ENCODE measurements at regions not wholly inside any gene's neighbourhood (a gene's known extent, or its start where the extent isn't known, plus 50 kb on each side); places are given as distances from the start of the nearest gene placed in this dataset.

DNA sequence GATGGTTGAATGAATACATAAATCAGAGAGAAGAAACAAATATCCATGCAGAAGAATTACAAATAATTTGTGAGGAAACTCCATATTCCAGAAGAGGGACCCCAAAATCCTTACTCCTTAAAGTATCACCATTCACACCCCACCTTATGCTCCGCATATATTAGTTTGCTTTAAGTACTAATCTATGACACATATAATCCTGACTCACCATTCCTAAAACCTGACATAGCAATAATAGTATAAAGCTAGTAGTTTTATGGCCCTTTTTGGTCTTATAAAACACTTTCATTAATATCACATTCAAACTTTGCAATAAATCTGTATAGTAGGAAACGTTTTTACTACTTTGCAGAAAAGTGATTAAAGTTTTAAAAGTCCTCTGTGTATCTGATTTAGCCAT lies 719.0 kb upstream of the SLC39A10 start (continued):
- TF ChIP-seq E2F4 (CRISPR knock-in tag; IDR thresholded peaks at IDR 0.05; ENCODE audit: borderline replicate concordance, low read depth) = no peak
- no peak for TF ChIP-seq OVOL2 (CRISPR knock-in tag; IDR thresholded peaks at IDR 0.05; ENCODE audit: borderline replicate concordance)
- no peak for TF ChIP-seq ZMAT4 (CRISPR knock-in tag; IDR thresholded peaks at IDR 0.05)

DNA sequence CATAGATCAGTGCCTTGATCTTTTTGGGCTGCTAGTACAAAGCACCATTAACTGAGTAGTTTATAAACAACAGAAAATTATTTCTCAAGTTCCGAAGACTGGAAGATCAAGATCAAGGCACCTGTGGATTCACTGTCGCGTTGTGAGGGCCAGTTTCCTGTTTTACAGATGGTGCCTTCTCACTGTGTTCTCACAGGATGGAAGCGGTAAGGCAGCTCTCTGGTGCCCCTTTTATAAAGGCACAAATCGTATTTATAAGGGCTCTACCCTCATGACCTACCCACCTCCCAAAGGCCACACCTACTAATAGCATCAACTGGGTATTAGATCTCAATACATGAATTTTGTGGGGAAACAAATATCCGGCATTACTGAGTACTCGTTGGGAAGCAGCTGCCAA lies 729.5 kb upstream of the SLC39A10 start:
- POLR2A ChIA-PET = no interaction called here

GRCh38 chr2:194926873-194927272 lies 730.2 kb upstream of the SLC39A10 start:
- Mint-ChIP-seq H3K27me3 (ENCODE audit: low read depth) (no peaks in the 10 kb centered on the region), H3K27ac (no peak overlapping the region), H3K36me3 (no peaks in the 10 kb centered on the region), H3K9me3 (no peaks in the 10 kb centered on the region), H3K4me1 (peaks cover 15% of the 10 kb centered on the region; the same call in 1 of the 2 replicates), H3K4me3 (no peak overlapping the region)
- ChIA-PET POLR2A (no interaction called here), CTCF (no interaction called here)
- ATAC-seq = peak; percentile 39
- DNase-seq (ENCODE audit: low spot score) = no peak
- TF ChIP-seq, protein P1, sequence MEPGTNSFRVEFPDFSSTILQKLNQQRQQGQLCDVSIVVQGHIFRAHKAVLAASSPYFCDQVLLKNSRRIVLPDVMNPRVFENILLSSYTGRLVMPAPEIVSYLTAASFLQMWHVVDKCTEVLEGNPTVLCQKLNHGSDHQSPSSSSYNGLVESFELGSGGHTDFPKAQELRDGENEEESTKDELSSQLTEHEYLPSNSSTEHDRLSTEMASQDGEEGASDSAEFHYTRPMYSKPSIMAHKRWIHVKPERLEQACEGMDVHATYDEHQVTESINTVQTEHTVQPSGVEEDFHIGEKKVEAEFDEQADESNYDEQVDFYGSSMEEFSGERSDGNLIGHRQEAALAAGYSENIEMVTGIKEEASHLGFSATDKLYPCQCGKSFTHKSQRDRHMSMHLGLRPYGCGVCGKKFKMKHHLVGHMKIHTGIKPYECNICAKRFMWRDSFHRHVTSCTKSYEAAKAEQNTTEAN (CRISPR knock-in tag; IDR thresholded peaks at IDR 0.05) = no peak
- no peak for TF ChIP-seq ATF3 (CRISPR knock-in tag; conservative IDR thresholded peaks at IDR 0.05)

More for the DNA sequence above, 729.5 kb upstream of the SLC39A10 start:
- TF ChIP-seq TEAD1 (CRISPR knock-in tag; IDR thresholded peaks at IDR 0.05) (no peak), ZNF396 (CRISPR knock-in tag; IDR thresholded peaks at IDR 0.05; ENCODE audit: borderline replicate concordance) (no peak), NR1H2 (CRISPR knock-in tag; IDR thresholded peaks at IDR 0.05) (no peak), NFATC4 (CRISPR knock-in tag; IDR thresholded peaks at IDR 0.05) (no peak), ESRRA (CRISPR knock-in tag; IDR thresholded peaks at IDR 0.05; ENCODE audit: borderline replicate concordance) (no peak), TCF7 (CRISPR knock-in tag; IDR thresholded peaks at IDR 0.05; ENCODE audit: low read depth) (no peak), STAT6 (CRISPR knock-in tag; conservative IDR thresholded peaks at IDR 0.05; ENCODE audit: low read depth) (no peak)
- TF ChIP-seq, protein P2, sequence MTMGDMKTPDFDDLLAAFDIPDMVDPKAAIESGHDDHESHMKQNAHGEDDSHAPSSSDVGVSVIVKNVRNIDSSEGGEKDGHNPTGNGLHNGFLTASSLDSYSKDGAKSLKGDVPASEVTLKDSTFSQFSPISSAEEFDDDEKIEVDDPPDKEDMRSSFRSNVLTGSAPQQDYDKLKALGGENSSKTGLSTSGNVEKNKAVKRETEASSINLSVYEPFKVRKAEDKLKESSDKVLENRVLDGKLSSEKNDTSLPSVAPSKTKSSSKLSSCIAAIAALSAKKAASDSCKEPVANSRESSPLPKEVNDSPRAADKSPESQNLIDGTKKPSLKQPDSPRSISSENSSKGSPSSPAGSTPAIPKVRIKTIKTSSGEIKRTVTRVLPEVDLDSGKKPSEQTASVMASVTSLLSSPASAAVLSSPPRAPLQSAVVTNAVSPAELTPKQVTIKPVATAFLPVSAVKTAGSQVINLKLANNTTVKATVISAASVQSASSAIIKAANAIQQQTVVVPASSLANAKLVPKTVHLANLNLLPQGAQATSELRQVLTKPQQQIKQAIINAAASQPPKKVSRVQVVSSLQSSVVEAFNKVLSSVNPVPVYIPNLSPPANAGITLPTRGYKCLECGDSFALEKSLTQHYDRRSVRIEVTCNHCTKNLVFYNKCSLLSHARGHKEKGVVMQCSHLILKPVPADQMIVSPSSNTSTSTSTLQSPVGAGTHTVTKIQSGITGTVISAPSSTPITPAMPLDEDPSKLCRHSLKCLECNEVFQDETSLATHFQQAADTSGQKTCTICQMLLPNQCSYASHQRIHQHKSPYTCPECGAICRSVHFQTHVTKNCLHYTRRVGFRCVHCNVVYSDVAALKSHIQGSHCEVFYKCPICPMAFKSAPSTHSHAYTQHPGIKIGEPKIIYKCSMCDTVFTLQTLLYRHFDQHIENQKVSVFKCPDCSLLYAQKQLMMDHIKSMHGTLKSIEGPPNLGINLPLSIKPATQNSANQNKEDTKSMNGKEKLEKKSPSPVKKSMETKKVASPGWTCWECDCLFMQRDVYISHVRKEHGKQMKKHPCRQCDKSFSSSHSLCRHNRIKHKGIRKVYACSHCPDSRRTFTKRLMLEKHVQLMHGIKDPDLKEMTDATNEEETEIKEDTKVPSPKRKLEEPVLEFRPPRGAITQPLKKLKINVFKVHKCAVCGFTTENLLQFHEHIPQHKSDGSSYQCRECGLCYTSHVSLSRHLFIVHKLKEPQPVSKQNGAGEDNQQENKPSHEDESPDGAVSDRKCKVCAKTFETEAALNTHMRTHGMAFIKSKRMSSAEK (CRISPR knock-in tag; IDR thresholded peaks at IDR 0.05; ENCODE audit: borderline replicate concordance) = no peak
- no peak overlapping the region for H3K4me3 Mint-ChIP-seq
- peak; percentile 72 for ATAC-seq
- H3K27ac Mint-ChIP-seq = peak overlapping the region; percentile 17; the same call in 1 of the 2 replicates
- no peaks in the 10 kb centered on the region for H3K9me3 Mint-ChIP-seq
- no peaks in the 10 kb centered on the region for H3K27me3 Mint-ChIP-seq (ENCODE audit: low read depth)
- H3K4me1 Mint-ChIP-seq = peaks cover 15% of the 10 kb centered on the region; the same call in 1 of the 2 replicates
- CTCF ChIA-PET = no interaction called here
- DNase-seq (ENCODE audit: low spot score) = no peak
- no peaks in the 10 kb centered on the region for H3K36me3 Mint-ChIP-seq

Data from WTC11 (cell line).